SJCRH30 (cell line): ENCODE measurements at regions not wholly inside any gene's neighbourhood (a gene's known extent, or its start where the extent isn't known, plus 50 kb on each side); places are given as distances from the start of the nearest gene placed in this dataset.
A peak's percentile ranks its signal among the peaks of the same experiment; 100 is the strongest.

Experiments used
- DNase-seq, 2 experiments: peaks; one replicate each; pipeline ENCODE4 v3.0.0-alpha.2; 2015 to 2020
- H3K27ac ChIP-seq: fragments of 250-450 bp; sonication (Bioruptor Pico); 2 replicates; pipeline ENCODE4 v1.5.1; 2020; ENCODE audit warnings: mild to moderate bottlenecking, moderate library complexity
- H3K27me3 ChIP-seq: fragments of 250-450 bp; sonication (Bioruptor Pico); 2 replicates; pipeline ENCODE4 v1.5.1; 2020; ENCODE audit warnings: mild to moderate bottlenecking, moderate library complexity
- H3K36me3 ChIP-seq: fragments of 250-450 bp; sonication (Bioruptor Pico); 2 replicates; pipeline ENCODE4 v1.5.1; 2020; ENCODE audit warnings: mild to moderate bottlenecking, moderate library complexity
- H3K4me1 ChIP-seq: fragments of 250-450 bp; sonication (Bioruptor Pico); 2 replicates; pipeline ENCODE4 v1.5.1; 2020; ENCODE audit warnings: mild to moderate bottlenecking, moderate library complexity
- H3K4me3 ChIP-seq: fragments of 250-450 bp; sonication (Bioruptor Pico); 2 replicates; pipeline ENCODE4 v1.5.1; 2020; ENCODE audit warnings: mild to moderate bottlenecking, moderate library complexity
- H3K9me3 ChIP-seq: fragments of 250-450 bp; sonication (Bioruptor Pico); replicated peaks from 2 replicates; pipeline ENCODE4 v1.5.1; 2020; ENCODE audit warnings: mild to moderate bottlenecking, moderate library complexity

DNA sequence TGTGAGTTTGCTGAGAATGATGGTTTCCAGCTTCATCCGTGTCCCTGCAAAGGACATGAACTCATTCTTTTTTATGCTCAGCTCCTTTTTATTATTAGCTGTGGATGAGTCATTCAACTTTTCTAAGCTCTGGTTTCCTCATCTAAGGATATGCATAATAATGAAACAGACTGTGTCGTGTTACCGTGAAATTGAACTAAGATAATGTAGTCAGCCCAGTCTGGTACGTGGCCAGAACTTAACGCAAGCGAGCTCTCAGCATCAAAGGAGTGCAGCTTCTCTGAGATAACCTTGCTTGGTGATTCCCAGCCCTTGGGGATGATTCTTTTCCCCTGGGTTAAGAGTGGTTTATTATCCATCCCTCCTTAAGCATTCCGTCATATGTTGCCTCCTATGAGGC, 454.3 kb upstream of the EEF2KMT start:
- no peak overlapping the region for H3K4me3 ChIP-seq
- no peaks in the 10 kb centered on the region for H3K27me3 ChIP-seq
- DNase-seq: peak; percentile 39 to 58
- H3K9me3 ChIP-seq: no peaks in the 10 kb centered on the region
- H3K4me1 ChIP-seq: peaks cover 3% of the 10 kb centered on the region
- H3K27ac ChIP-seq: peak overlapping the region; percentile 42
- no peaks in the 10 kb centered on the region for H3K36me3 ChIP-seq

DNA sequence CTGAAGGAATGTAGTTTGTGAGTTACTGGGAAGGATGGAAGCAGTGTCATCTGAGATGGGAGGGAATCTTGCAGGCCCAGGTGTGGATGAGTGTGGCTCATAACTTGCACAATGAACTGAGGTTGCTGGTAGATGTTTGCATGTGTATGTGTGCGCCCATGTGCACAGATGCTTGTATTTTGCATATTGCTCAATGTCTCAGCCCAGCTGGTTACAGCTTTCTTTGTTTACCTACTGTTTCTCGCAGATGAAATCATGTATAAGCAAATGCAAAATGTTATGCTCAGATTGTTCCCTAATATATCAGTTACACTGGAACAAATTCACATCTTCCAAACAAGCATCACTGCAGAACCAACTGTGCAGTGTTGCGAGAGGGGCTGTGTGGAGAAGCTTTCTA, 452.2 kb upstream of the EEF2KMT start:
- no peaks in the 10 kb centered on the region for H3K36me3 ChIP-seq
- peaks cover 3% of the 10 kb centered on the region for H3K4me1 ChIP-seq
- no peak overlapping the region for H3K4me3 ChIP-seq
- no peak overlapping the region for H3K27ac ChIP-seq
- no peaks in the 10 kb centered on the region for H3K27me3 ChIP-seq
- H3K9me3 ChIP-seq: no peaks in the 10 kb centered on the region
- DNase-seq: no peak

- no peak for DNase-seq
- Histone ChIP-seq H3K9me3 (no peaks in the 10 kb centered on the region), H3K27me3 (0 out of 2 replicates have a peak, but pooled peaks cover 6% of the 10 kb centered on the region), H3K36me3 (no peaks in the 10 kb centered on the region), H3K4me1 (no peaks in the 10 kb centered on the region), H3K27ac (no peak overlapping the region), H3K4me3 (no peak overlapping the region)
These were observed 443.8 kb upstream of the EEF2KMT start for GRCh38 chr16:5541356-5541755.

DNA sequence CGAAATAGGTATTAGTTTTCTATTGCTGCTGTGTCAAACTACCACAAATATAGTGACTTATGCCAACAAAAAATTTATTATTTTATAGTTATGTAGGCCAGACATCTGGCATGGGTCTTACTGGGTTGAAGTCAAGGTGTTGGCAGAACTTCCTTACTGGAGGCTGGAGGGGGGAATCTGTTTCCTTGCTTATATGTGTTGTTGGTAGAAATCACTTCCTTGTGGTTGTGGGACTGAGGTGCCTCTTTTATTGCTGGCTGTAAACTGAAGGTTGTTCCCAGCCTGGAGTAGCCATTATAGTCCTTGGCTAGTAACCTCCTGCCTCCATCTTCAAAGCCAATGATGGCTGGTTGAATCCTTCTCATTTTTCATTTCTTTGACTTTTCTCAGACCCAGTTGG, 439.8 kb upstream of the EEF2KMT start:
- H3K4me3 ChIP-seq: no peak overlapping the region
- H3K9me3 ChIP-seq: no peaks in the 10 kb centered on the region

GRCh38 chr16:5533321-5533888, 435.8 kb upstream of the EEF2KMT start:
- Histone ChIP-seq H3K36me3 (no peaks in the 10 kb centered on the region), H3K27ac (no peak overlapping the region), H3K4me1 (no peaks in the 10 kb centered on the region), H3K4me3 (no peak overlapping the region), H3K9me3 (no peaks in the 10 kb centered on the region), H3K27me3 (no peaks in the 10 kb centered on the region)
- no peak for DNase-seq

More for the DNA sequence above, 439.8 kb upstream of the EEF2KMT start:
- Histone ChIP-seq H3K4me1 (no peaks in the 10 kb centered on the region), H3K27me3 (0 out of 2 replicates have a peak, but pooled peaks cover 6% of the 10 kb centered on the region), H3K36me3 (no peaks in the 10 kb centered on the region), H3K27ac (no peak overlapping the region)
- DNase-seq: no peak

GRCh38 chr16:5527817-5528216, 430.2 kb upstream of the EEF2KMT start:
- Histone ChIP-seq H3K4me3 (no peak overlapping the region), H3K4me1 (no peaks in the 10 kb centered on the region), H3K9me3 (no peaks in the 10 kb centered on the region), H3K36me3 (no peaks in the 10 kb centered on the region), H3K27ac (no peak overlapping the region), H3K27me3 (no peaks in the 10 kb centered on the region)
- DNase-seq: no peak

- H3K4me3 ChIP-seq: no peak overlapping the region
- no peaks in the 10 kb centered on the region for H3K36me3 ChIP-seq
- no peak for DNase-seq
- no peaks in the 10 kb centered on the region for H3K27me3 ChIP-seq
- H3K27ac ChIP-seq: no peak overlapping the region
- no peaks in the 10 kb centered on the region for H3K4me1 ChIP-seq
- H3K9me3 ChIP-seq: no peaks in the 10 kb centered on the region
These were observed 429.2 kb upstream of the EEF2KMT start for GRCh38 chr16:5526826-5527225.

- no peak overlapping the region for H3K4me3 ChIP-seq
- H3K9me3 ChIP-seq: no peaks in the 10 kb centered on the region
- no peak for DNase-seq
- no peak overlapping the region for H3K27ac ChIP-seq
- no peaks in the 10 kb centered on the region for H3K36me3 ChIP-seq
- no peaks in the 10 kb centered on the region for H3K4me1 ChIP-seq
- H3K27me3 ChIP-seq: no peaks in the 10 kb centered on the region
These were observed 426.2 kb upstream of the EEF2KMT start for GRCh38 chr16:5523829-5524228.

DNA sequence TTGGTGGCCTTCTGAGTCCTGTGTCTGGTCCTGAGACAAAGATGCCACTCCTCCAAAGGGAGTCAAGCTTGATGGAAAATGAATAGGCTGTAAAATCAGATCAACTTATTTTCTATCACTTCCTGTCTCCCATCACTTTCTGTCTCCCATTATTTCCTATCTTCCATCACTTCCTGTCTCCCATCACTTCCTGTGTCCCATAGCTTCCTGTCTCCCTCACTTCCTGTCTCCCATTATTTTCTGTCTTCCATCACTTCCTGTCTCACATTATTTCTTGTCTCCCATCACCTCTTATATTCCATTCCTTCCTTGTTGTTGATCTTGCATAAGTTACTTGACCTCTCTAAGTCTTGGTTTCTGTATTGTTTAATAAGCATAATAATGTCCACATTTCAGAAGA, 418.5 kb upstream of the EEF2KMT start:
- H3K9me3 ChIP-seq: no peaks in the 10 kb centered on the region
- no peaks in the 10 kb centered on the region for H3K4me1 ChIP-seq
- H3K4me3 ChIP-seq: no peak overlapping the region
- no peaks in the 10 kb centered on the region for H3K36me3 ChIP-seq
- H3K27ac ChIP-seq: no peak overlapping the region
- no peaks in the 10 kb centered on the region for H3K27me3 ChIP-seq
- DNase-seq: peak in 1 of 2 experiments; percentile 5

DNA sequence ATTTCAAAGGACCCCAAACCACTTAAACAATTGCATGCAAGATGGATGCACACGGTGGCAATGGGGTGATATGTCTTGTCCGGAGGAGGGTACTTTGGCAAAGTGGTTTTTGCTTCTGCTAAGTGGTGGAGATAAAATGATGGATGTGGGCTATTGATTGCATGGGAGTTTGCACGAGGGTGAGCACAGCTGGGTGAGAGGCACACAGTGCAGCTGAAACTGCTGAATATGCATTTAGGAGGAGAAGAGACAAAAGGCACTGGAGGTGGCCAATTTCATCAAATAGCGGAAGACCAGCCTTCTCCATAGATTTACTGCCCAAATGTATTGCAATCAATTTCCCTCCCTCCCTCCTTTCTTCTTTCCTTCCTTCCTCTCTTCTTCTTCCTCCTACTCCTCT, 414.4 kb upstream of the EEF2KMT start:
- no peak overlapping the region for H3K4me3 ChIP-seq
- H3K27ac ChIP-seq: no peak overlapping the region
- no peaks in the 10 kb centered on the region for H3K9me3 ChIP-seq
- no peaks in the 10 kb centered on the region for H3K27me3 ChIP-seq
- no peaks in the 10 kb centered on the region for H3K36me3 ChIP-seq
- no peaks in the 10 kb centered on the region for H3K4me1 ChIP-seq
- DNase-seq: no peak

- no peak for DNase-seq
- no peaks in the 10 kb centered on the region for H3K4me1 ChIP-seq
- no peaks in the 10 kb centered on the region for H3K36me3 ChIP-seq
- H3K9me3 ChIP-seq: no peaks in the 10 kb centered on the region
- H3K4me3 ChIP-seq: no peak overlapping the region
- no peaks in the 10 kb centered on the region for H3K27me3 ChIP-seq
- H3K27ac ChIP-seq: no peak overlapping the region
These were observed 413.3 kb upstream of the EEF2KMT start for GRCh38 chr16:5510819-5511370.

GRCh38 chr16:5509794-5510193, 412.2 kb upstream of the EEF2KMT start:
- H3K4me3 ChIP-seq: no peak overlapping the region
- H3K4me1 ChIP-seq: no peaks in the 10 kb centered on the region
- no peaks in the 10 kb centered on the region for H3K36me3 ChIP-seq
- H3K9me3 ChIP-seq: no peaks in the 10 kb centered on the region
- no peaks in the 10 kb centered on the region for H3K27me3 ChIP-seq
- DNase-seq: peak in 1 of 2 experiments; percentile 3
- H3K27ac ChIP-seq: no peak overlapping the region

DNA sequence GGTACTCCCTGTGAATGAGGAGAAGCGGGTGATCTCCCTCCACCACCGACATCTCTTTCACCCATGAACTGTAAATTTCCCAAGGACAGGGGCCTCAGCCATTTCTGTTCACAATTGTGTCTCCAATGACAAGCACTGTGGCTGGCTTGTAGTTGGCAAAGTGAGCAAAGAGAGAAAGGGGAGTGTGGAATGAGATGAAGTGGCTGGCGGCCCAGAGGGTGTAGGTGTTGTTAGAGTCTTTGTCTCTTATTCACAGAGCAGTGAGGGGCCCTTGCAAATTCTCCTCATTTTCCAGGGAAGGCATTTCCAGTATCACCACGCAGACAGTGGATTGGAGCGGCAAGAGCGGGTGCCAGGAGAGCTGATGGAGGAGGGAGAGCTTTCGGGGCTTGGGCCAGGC, 411.7 kb upstream of the EEF2KMT start:
- Histone ChIP-seq H3K27me3 (no peaks in the 10 kb centered on the region), H3K4me3 (no peak overlapping the region), H3K27ac (no peak overlapping the region), H3K9me3 (no peaks in the 10 kb centered on the region), H3K36me3 (no peaks in the 10 kb centered on the region), H3K4me1 (no peaks in the 10 kb centered on the region)
- DNase-seq: no peak

DNA sequence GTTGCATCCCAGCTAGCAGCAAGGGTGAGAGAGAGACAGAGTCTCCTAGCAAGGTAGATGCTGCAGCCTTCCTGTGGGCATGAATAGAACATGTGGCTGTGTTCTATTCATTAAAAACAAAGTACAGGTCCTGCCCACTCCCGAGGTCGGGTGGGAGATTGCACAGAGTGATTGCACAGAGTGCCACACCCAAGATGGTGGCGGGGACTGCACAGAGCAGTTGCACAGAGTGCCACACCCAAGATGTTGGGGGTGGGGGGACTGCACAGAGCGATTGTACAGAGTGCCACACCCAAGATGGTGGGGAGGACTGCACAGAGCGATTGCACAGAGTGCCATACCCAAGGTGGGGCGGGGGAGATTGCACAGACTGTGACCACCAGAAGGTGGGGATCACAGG, 410.8 kb upstream of the EEF2KMT start:
- no peaks in the 10 kb centered on the region for H3K4me1 ChIP-seq
- no peak overlapping the region for H3K27ac ChIP-seq
- no peaks in the 10 kb centered on the region for H3K9me3 ChIP-seq
- H3K4me3 ChIP-seq: no peak overlapping the region
- no peaks in the 10 kb centered on the region for H3K36me3 ChIP-seq
- no peak for DNase-seq
- H3K27me3 ChIP-seq: no peaks in the 10 kb centered on the region

DNA sequence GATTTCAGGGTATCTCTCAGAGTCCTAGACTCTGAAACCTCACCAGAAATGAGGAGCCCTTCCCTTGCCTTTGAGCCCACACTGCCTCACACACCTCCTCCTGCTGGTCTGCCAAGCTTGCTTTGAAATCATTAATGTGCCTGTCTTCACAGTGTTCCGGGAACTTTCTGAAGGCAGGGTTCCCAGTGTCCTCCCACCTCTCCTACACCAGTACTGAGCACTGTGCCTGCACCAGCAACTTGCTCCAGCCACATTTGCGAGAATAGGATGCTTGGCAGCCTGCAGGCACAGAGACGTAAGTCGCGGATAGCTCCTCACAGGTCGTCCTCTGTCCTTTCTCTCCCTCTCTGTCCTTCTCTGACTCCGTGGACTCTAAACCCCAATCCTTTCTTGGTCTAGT, 408.4 kb upstream of the EEF2KMT start:
- no peak overlapping the region for H3K4me3 ChIP-seq
- DNase-seq: no peak
- H3K27ac ChIP-seq: no peak overlapping the region
- H3K9me3 ChIP-seq: no peaks in the 10 kb centered on the region
- no peaks in the 10 kb centered on the region for H3K27me3 ChIP-seq
- no peaks in the 10 kb centered on the region for H3K36me3 ChIP-seq
- H3K4me1 ChIP-seq: no peaks in the 10 kb centered on the region
